ENCODE measurements at regions not wholly inside any gene's neighbourhood (a gene's known extent, or its start where the extent isn't known, plus 50 kb on each side); places are given as distances from the start of the nearest gene placed in this dataset.

GRCh38 chr7:119879835-119880234 is 393.1 kb upstream of the KCND2 start:
- Histone ChIP-seq H3K4me2 (ENCODE audit: control insufficient read depth, insufficient read depth) (no peak overlapping the region), H3K79me2 (ENCODE audit: control insufficient read depth, insufficient read depth, low read length) (no peaks in the 10 kb centered on the region), H3K36me3 (ENCODE audit: control insufficient read depth in 2 of 2, insufficient read depth in 2 of 2, low read length in 1 of 2) (no peaks in the 10 kb centered on the region), H3K9ac (ENCODE audit: control insufficient read depth, insufficient read depth, low read length) (no peak overlapping the region), H4K20me1 (ENCODE audit: control insufficient read depth, insufficient read depth) (no peaks in the 10 kb centered on the region), H2AFZ (ENCODE audit: control insufficient read depth, low read depth, low read length) (no peak overlapping the region), H3K27me3 (replicated peaks in 1 of 2; ENCODE audit: control insufficient read depth in 2 of 2, insufficient read depth in 2 of 2, low read length in 1 of 2) (no peaks in the 10 kb centered on the region), H3K4me3 (no peak overlapping the region), H3K9me3 (replicated peaks; ENCODE audit: control insufficient read depth, insufficient read depth, low read length) (no peaks in the 10 kb centered on the region), H3K27ac (ENCODE audit: control insufficient read depth, insufficient read depth) (no peak overlapping the region), H3K4me1 (ENCODE audit: control insufficient read depth, insufficient read depth, low read length) (no peaks in the 10 kb centered on the region)
- ChIA-PET RAD21 (ENCODE audit: unreplicated experiment) (no interaction called here), SMC1A (ENCODE audit: uncharacterized antibody, unreplicated experiment) (no interaction called here), POLR2A (no interaction called here), CTCF (no interaction called here)
- no TSS peak for BruUV-seq (replicated peaks)
- ATAC-seq (no peak), DNase-seq (ENCODE audit: low read depth, low spot score) (no peak), FAIRE-seq (no peak)
- TF ChIP-seq SKIL (IDR thresholded peaks at IDR 0.05; ENCODE audit: low read depth, poor library complexity, severe bottlenecking) = no peak
- no peak for TF ChIP-seq KAT2A (conservative IDR thresholded peaks at IDR 0.05; ENCODE audit: control insufficient read depth, low read depth, low read length)
- no peak for TF ChIP-seq E2F4 (IDR thresholded peaks at IDR 0.05; ENCODE audit: low read depth, low read length)
- TF ChIP-seq SRF (IDR thresholded peaks at IDR 0.05; ENCODE audit: low read depth in 2 of 2, low read length in 2 of 2) = no peak
- TF ChIP-seq RBBP5 (conservative IDR thresholded peaks at IDR 0.05) = no peak
- no peak for TF ChIP-seq NFYA (IDR thresholded peaks at IDR 0.05; ENCODE audit: borderline replicate concordance, low read depth, low read length)
- no peak for TF ChIP-seq IRF4 (IDR thresholded peaks at IDR 0.05; ENCODE audit: low read depth, low read length)
- no peak for TF ChIP-seq GABPA (IDR thresholded peaks at IDR 0.05; ENCODE audit: low read depth)
- no peak for TF ChIP-seq TCF3 (IDR thresholded peaks at IDR 0.05; ENCODE audit: borderline replicate concordance, insufficient read depth, low read depth, low read length)
- in situ Hi-C loops (cut with MboI) (no loop called here), intact Hi-C loops (cut with micrococcal nuclease; ENCODE audit: unreplicated experiment) (no loop called here)
- WGBS (ENCODE audit: insufficient coverage, insufficient replicate concordance, low lambda C conversion rate, missing lambda C conversion rate) = 0% methylated on average over 1 of the region's 1 CpG
